ENCODE measurements at regions not wholly inside any gene's neighbourhood (a gene's known extent, or its start where the extent isn't known, plus 50 kb on each side); places are given as distances from the start of the nearest gene placed in this dataset.
"Not testable (repeated sequence)": the region's sequence is repeated elsewhere in the genome, so short reads cannot be mapped to it uniquely, and the experiment has no call there.

DNA sequence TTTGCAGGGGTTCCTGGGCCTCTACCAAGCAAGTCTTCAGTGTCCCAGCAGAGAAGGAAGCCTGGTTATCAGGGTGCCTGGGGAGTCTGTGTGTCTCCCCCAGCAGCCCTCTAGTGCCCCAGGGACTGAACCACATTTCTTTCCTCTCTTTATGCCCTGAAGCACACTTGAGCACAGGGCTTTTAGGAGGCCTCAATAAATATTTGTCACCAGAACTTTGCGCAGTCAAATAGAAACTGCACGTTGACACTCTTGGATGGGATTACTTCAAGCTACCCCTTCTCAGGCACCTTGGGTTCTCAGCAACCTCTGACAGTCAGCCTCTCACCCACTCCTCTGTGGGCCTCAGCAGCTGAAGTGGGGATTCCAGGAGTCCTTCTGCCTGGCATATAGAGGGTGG lies 226.6 kb upstream of the HES1 start:
- no peak for DNase-seq

DNA sequence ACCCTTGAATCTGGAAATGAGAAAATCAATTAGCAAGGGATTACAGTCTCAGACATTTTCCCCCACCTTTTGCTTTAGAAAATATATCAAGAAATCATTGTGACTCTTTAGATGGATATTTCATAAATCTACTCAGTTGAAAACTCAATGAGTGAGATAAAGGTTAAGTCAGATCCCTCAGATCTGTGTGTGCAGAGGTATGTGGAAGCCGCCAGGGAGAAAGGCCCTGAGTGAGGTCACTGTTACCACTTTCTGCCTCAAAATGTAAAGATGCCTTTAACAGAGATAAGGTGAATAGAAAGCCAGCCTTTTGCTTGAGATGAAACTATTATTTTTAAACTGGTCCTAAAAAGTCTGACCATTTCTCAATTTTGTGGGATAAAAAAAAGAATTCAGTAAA lies 225.6 kb upstream of the HES1 start:
- DNase-seq, result no peak

DNA sequence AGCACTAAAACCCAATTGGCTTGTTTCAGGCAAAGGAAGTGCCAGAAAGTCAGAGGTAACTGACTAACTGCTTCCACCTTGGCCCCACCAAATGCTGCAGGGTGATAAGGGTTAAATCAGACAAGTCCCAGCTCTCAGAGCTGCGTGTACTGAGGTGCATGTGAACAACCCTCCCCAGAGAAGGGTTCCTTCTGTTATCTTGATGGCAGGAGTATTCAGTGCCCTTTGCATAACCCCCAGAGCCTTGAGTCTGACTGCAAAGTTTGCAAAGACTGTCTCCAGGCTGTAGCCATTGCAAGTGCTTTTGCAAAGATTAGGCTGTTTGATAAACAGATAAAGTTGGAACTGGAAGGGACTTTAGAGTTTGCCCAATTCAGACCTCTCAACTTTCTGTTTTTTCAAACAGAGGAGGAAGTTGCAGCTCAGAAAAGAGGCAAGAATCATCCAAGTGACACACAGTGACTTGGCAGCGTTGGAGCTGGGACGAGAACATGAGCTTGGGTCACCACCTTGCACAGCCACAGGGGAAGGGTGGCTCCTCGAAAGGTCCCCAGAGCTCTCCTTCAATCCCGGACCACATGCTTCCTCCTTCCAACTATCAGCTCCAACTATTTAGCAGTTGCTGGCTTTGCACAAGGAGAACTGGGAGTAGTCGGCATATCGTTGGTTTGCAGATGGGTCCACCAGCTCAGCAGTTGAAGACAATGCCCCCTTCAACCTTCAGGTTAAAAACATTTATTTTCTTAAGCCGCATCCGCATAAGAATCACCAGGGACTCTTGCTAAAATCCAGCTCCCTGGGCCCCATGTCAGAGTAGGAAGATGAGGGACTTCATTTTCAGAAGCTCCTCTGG lies 224.8 kb upstream of the HES1 start:
- DNase-seq, result no peak

- no peak for DNase-seq
Observed at GRCh38 chr3:193911784-193912340, 224.1 kb upstream of the HES1 start.

- no peak for DNase-seq
Observed at GRCh38 chr3:193912621-193913178, 223.2 kb upstream of the HES1 start.

- no peak for DNase-seq
Observed at GRCh38 chr3:193914602-193915001, 221.3 kb upstream of the HES1 start.

- DNase-seq, result no peak
Observed at GRCh38 chr3:193915099-193915498, 220.8 kb upstream of the HES1 start.

GRCh38 chr3:193915613-193916012 lies 220.3 kb upstream of the HES1 start:
- DNase-seq, result no peak

GRCh38 chr3:193917158-193917557 lies 218.8 kb upstream of the HES1 start:
- no peak for DNase-seq

GRCh38 chr3:193921465-193921864 lies 214.5 kb upstream of the HES1 start:
- DNase-seq, result no peak

DNA sequence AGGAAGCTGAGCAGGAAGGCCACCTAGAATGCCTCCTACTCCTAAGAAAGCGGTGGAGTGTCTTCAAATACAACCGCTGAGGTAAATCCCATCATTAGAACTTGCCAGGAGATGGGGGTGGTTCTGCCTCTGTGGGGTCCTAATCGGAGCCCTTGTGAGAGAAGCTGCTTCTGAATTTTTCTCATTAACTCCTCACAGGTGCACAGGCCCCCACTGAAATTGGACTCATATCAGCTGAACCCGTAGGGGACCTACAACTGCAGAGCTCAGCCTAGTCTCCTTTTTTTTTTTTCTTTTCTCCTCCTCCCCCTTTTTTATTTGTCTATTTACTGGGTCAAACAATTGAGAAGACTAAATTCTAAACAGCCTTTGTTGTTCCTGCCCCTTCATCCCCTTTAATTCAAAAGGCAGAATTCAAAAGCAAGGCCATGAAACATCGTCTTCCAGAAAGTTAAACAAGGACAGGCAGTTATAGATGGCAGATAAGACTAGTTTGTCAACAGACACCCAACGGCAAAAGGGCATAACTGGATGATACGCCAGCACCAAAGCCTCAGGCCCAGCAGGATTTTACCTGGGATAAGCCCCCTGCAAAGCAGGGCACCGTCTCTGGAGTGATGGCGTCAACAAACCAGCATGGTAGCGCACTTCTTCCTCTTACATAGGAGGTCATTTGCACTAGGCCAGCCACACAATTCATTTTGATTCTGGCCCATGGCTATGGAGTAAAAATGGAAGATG lies 213.7 kb upstream of the HES1 start:
- no peak for DNase-seq

- DNase-seq, result not testable (repeated sequence)
Observed at GRCh38 chr3:193923958-193924357, 212.0 kb upstream of the HES1 start.

- not testable (repeated sequence) for DNase-seq
Observed at GRCh38 chr3:193926071-193926470, 209.9 kb upstream of the HES1 start.

- not testable (repeated sequence) for DNase-seq
Observed at GRCh38 chr3:193927413-193928206, 208.3 kb upstream of the HES1 start.

DNA sequence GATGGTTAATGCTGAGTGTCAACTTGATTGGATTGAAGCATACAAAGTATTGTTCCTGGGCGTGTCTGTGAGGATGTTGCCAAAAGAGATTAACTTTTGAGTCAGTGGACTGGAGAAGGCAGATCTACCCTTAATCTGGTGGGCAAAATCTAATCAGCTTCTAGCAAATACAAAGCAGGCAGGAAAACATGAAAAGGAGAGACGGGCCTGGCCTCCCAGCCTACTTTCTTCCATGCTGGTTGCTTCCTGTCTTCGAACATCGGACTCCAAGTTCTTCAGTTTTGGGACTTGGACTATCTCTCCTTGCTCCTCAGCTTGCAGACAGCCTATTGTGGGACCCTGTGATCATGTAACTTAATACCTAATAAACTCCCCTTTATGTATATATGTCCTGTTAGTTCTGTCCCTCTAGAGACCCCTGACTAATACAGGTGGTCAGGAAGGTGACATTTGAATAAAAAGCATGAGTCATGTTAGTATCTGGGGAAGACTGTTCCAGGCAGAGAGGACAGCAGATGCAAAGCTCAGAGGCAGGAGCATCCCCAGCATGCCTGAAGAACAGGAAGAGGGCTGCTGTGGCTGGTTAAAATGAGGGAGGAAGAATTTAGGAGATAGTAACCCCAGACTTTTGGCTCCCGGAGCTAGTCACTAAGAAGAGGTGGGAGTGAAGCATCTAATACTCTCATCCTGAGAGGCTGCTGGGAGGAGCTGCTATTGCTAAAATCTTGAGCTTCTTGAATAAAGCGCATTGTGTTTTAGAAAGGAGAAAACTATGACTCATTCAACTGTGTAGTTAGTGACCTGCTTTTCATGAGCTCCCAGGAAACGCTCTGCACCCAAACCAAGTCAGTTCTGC lies 207.4 kb upstream of the HES1 start:
- no peak for DNase-seq

- no peak for DNase-seq
Observed at GRCh38 chr3:193929373-193929772, 206.6 kb upstream of the HES1 start.

- no peak for DNase-seq
Observed at GRCh38 chr3:193929921-193930646, 205.9 kb upstream of the HES1 start.

DNA sequence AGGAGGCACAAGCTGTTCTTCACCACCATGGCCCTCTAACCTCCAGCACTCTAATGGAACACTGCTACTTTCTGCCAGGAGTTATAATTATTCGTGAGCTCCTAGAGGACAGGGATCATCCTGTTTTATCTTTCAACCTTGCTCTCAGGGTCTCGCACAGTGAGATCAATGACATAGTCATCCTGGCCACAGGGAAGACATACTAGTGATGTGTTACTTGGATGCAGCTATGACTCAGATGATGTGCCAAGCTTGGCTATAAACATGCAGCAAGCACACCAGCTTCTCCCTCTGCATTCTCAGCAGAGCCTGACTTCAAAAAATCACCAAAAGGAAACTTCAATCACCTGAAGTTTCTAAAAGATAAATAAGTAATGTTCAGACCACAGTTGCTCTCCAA lies 203.8 kb upstream of the HES1 start:
- DNase-seq, result no peak

GRCh38 chr3:193932576-193932975 lies 203.4 kb upstream of the HES1 start:
- DNase-seq, result no peak

- DNase-seq, result no peak
Observed at GRCh38 chr3:193933451-193933850, 202.5 kb upstream of the HES1 start.

- no peak for DNase-seq
Observed at GRCh38 chr3:193935916-193936315, 200.0 kb upstream of the HES1 start.

Measured in SHP77 (cell line).